ENCODE measurements at regions not wholly inside any gene's neighbourhood (a gene's known extent, or its start where the extent isn't known, plus 50 kb on each side); places are given as distances from the start of the nearest gene placed in this dataset.
A peak's percentile ranks its signal among the peaks of the same experiment; 100 is the strongest.

DNA sequence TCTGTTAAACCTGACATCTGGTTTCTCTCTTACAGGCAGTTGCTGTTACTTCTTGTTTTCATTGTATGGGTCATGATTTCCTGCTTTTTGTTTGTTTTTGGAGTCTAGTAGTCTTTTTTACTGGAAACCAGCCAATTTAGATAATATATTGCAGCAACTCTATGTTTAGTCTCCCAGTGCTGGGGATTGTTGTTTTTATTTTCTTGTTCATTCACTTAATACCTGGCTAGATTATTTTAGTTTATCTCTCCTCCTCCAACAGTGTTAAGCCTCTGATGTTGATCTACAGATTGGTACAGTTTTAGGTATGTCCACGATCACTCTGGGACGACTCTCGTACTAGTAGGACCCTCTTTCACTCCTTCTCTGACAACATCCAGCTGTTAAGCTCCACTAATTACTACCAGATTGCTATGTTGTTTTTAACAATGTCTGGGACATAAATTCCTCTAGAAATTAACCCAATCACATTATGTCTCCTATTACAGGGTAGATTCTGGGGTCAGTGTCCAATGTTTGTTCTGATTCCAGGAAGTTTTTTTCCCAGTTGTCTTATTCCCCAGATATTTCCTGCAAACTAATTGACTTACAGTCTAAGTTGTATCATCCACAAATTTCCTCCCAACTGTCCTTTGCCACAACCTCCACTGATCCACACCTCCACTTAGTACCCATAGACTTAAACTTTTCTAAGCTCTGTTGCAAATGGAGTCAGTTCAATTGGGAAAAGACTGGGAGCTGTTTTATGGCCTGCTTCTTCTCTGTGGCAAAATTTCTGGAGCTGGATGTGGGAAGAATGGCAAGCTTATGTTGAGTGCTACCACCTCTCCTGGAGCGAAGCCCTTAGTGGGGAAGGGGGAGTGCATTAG is 1280.6 kb upstream of the CNTN5 start:
- TF ChIP-seq, protein P1, sequence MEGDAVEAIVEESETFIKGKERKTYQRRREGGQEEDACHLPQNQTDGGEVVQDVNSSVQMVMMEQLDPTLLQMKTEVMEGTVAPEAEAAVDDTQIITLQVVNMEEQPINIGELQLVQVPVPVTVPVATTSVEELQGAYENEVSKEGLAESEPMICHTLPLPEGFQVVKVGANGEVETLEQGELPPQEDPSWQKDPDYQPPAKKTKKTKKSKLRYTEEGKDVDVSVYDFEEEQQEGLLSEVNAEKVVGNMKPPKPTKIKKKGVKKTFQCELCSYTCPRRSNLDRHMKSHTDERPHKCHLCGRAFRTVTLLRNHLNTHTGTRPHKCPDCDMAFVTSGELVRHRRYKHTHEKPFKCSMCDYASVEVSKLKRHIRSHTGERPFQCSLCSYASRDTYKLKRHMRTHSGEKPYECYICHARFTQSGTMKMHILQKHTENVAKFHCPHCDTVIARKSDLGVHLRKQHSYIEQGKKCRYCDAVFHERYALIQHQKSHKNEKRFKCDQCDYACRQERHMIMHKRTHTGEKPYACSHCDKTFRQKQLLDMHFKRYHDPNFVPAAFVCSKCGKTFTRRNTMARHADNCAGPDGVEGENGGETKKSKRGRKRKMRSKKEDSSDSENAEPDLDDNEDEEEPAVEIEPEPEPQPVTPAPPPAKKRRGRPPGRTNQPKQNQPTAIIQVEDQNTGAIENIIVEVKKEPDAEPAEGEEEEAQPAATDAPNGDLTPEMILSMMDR (IDR thresholded peaks at IDR 0.05; ENCODE audit: insufficient read depth, low read length): no peak
- peak; percentile 77 for DNase-seq (ENCODE audit: low read depth)
- H3K4me3 ChIP-seq (ENCODE audit: low read depth, low read length): no peak overlapping the region

DNA sequence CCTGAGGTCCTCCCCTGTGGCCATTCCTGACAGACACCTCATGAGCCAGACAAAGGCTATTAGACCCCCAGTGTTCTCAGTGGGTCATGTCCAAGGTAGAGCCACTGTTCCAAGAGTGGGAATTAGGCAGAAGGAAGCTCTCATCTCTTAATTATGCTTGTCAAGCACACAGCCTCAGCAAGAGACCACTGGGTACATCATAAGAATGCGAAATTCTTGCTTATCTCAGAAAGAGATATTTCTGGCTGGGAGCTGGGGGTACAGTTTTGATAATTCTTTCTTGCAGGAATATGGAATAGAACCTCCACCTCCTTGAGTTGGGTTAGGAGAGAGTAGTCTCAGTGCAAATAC is 1280.0 kb upstream of the CNTN5 start:
- DNase-seq (ENCODE audit: low read depth): no peak
- TF ChIP-seq, protein P1 (IDR thresholded peaks at IDR 0.05; ENCODE audit: insufficient read depth, low read length): no peak
- no peak overlapping the region for H3K4me3 ChIP-seq (ENCODE audit: low read depth, low read length)

DNA sequence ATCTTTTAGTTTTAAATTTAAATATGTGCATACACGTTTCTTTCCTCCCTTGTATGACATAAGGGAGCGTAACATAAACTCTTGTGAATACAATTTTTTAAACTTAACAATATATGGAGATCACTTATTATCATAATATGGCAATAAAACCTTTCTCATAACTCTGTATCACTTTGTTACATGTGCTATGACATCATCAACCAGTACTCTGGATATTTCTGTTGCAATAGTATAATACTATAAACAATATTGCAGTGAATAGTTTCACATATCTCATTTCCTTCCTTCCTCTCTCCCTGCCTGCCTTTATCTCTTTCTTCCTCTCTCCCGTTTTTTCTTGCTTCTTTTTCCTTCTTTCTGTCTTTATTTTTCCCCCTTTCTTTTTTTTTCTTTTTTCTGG is 1278.0 kb upstream of the CNTN5 start:
- TF ChIP-seq, protein P1 (IDR thresholded peaks at IDR 0.05; ENCODE audit: insufficient read depth, low read length): no peak
- peak; percentile 8 for DNase-seq (ENCODE audit: low read depth)
- no peak overlapping the region for H3K4me3 ChIP-seq (ENCODE audit: low read depth, low read length)

DNA sequence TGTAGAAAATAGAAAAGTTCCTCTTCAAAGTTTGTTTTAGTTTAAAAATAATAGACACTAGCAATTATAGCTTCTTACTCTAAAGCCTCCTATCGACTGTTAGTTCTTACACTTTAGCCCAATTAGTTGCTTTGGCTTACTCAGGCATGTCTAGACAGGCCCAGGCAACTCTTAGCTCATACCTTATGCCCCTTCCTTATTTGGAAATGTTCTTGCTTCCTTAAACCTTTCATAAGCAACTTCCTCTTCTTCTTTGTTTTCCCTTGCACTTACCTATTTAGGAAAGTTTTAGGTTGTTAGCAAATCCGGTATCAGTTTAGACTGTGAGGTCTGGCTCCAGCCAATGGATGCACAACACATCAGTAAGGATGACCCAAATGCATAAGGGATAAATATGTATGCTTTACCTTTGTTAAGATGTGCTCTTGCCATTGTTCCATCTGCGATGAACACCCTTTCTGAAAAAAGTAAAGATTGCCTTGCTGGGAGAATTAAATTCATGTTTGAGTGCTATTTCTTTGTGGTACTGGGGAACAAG is 1277.5 kb upstream of the CNTN5 start:
- DNase-seq (ENCODE audit: low read depth): peak; percentile 13
- TF ChIP-seq, protein P1 (IDR thresholded peaks at IDR 0.05; ENCODE audit: insufficient read depth, low read length): no peak
- no peak overlapping the region for H3K4me3 ChIP-seq (ENCODE audit: low read depth, low read length)

DNA sequence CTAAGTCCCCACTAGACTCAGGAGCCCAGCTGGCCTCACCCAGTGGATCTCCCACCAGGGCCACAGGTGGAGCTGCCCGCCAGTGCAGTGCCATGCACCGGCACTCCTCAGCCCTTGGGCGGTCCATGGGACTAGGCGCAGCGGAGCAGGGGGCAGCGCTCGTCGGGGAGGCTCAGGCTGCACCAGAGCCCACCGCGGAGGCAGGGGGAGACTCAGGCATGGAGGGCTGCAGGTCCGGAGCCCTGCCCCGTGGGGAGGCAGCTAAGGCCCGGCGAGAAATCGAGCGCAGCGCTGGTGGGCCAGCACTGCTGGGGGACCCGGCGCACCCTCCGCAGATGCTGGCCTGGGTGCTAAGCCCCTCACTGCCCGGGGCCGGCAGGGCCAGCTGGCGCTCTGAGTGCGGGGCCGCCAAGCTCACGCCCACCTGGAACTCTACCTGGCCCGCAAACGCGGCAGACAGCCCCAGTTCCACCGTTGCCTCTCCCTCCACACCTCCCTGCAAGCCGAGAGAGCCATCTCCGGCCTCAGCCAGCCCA is 1275.2 kb upstream of the CNTN5 start:
- no peak overlapping the region for H3K4me3 ChIP-seq (ENCODE audit: low read depth, low read length)
- TF ChIP-seq, protein P1 (IDR thresholded peaks at IDR 0.05; ENCODE audit: insufficient read depth, low read length): no peak
- no peak for DNase-seq (ENCODE audit: low read depth)

DNA sequence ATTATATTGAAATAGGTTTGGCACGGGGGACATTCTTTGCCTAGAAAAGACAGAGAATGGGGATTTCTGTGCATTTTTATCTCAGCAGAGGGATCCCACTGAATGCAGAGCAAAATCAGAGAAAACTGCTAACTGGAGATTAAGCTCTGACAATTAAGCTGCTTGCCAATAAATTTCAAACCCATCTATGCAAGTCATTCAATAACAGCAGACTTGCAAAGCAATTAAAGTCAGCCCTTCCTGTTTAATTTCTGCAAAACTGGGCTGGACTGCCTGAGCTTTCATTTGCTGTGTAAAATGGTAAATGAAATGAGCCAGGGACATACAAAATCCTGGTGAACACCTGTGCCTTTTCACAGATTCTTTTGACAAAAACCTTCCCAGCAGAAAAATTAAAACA is 1273.9 kb upstream of the CNTN5 start:
- H3K4me3 ChIP-seq (ENCODE audit: low read depth, low read length): no peak overlapping the region
- TF ChIP-seq, protein P1 (IDR thresholded peaks at IDR 0.05; ENCODE audit: insufficient read depth, low read length): no peak
- no peak for DNase-seq (ENCODE audit: low read depth)

All from fibroblast of the aortic adventitia (primary cell).